Endothelial cell of umbilical vein (primary cell): ENCODE measurements at regions not wholly inside any gene's neighbourhood (a gene's known extent, or its start where the extent isn't known, plus 50 kb on each side); places are given as distances from the start of the nearest gene placed in this dataset.

Experiments
- EZH2 ChIP-seq: IDR thresholded peaks from 2 replicates; pipeline ENCODE4 v1.6.1; 2012; ENCODE audit warnings: borderline replicate concordance, low read depth, mild to moderate bottlenecking, moderate library complexity, low read length, inconsistent platforms; ENCODE audit not compliant: severe bottlenecking
- FOS ChIP-seq: IDR thresholded peaks from 2 replicates; pipeline ENCODE4 v1.6.1; 2011; ENCODE audit warnings: mild to moderate bottlenecking, low read length, moderate library complexity, borderline replicate concordance; ENCODE audit not compliant: insufficient read depth
- GATA2 ChIP-seq: IDR thresholded peaks from 2 replicates; pipeline ENCODE4 v1.7.0; 2011; ENCODE audit warnings: low read depth, mild to moderate bottlenecking, moderate library complexity, mixed read lengths, low read length; ENCODE audit not compliant: insufficient read length, insufficient read depth
- MYC ChIP-seq: IDR thresholded peaks from one replicate; pipeline ENCODE4 v1.6.1; 2011; ENCODE audit warnings: mild to moderate bottlenecking, low read depth, low read length
- POLR2A ChIP-seq: IDR thresholded peaks from 2 replicates; pipeline ENCODE4 v1.6.1; 2012; ENCODE audit warnings: low read depth, mild to moderate bottlenecking, control low read depth, low read length
- POLR2AphosphoS5 ChIP-seq: IDR thresholded peaks from 2 replicates; pipeline ENCODE4 v1.6.1; 2012; ENCODE audit warnings: low read depth, mild to moderate bottlenecking, control low read depth, low read length, moderate library complexity; ENCODE audit not compliant: insufficient read depth
- TF ChIP-seq, protein P1 (sequence below), 2 donors: IDR thresholded peaks; 1 replicate in 1 of 2; 2 replicates in 1 of 2; pipeline ENCODE4 v1.5.1; 2011; ENCODE audit warnings: low read length in 2 of 2, mild to moderate bottlenecking in 2 of 2, moderate library complexity in 2 of 2, control low read depth in 1 of 2, inconsistent platforms in 1 of 2, low read depth in 1 of 2; ENCODE audit not compliant: insufficient read depth in 1 of 2; ENCODE audit errors: extremely low read depth in 1 of 2
- TF ChIP-seq, protein P2 (sequence below): IDR thresholded peaks from 2 replicates; pipeline ENCODE4 v1.6.1; 2011; ENCODE audit not compliant: insufficient read depth, insufficient read length

DNA sequence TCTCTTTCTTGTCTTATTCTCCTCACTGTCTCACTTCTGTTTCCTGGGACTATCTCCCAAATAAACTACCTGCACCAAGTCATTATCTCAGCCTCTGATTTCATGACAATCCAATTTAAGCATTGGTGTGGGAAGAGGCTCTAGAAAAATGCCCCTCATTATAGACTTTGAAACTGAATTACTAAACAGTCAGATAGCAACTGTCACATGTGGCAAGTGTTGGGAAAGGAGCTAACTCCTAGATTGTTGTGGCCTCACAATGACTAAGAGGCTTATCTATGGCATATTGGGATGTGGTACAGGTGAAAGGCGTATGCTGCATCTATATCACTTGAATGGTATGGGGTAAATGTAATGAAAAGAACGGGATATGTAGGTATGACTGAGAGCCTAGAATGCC is 103.5 kb upstream of the CCDC54 start:
- no peak for TF ChIP-seq EZH2
- TF ChIP-seq POLR2AphosphoS5, result no peak
- no peak for TF ChIP-seq POLR2A
- TF ChIP-seq GATA2, result no peak
- TF ChIP-seq, protein P1, sequence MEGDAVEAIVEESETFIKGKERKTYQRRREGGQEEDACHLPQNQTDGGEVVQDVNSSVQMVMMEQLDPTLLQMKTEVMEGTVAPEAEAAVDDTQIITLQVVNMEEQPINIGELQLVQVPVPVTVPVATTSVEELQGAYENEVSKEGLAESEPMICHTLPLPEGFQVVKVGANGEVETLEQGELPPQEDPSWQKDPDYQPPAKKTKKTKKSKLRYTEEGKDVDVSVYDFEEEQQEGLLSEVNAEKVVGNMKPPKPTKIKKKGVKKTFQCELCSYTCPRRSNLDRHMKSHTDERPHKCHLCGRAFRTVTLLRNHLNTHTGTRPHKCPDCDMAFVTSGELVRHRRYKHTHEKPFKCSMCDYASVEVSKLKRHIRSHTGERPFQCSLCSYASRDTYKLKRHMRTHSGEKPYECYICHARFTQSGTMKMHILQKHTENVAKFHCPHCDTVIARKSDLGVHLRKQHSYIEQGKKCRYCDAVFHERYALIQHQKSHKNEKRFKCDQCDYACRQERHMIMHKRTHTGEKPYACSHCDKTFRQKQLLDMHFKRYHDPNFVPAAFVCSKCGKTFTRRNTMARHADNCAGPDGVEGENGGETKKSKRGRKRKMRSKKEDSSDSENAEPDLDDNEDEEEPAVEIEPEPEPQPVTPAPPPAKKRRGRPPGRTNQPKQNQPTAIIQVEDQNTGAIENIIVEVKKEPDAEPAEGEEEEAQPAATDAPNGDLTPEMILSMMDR (IDR thresholded peaks at IDR 0.05; ENCODE audit: extremely low read depth in 1 of 2, insufficient read depth in 1 of 2, low read depth in 1 of 2, low read length in 2 of 2), result no peak
- TF ChIP-seq, protein P2, sequence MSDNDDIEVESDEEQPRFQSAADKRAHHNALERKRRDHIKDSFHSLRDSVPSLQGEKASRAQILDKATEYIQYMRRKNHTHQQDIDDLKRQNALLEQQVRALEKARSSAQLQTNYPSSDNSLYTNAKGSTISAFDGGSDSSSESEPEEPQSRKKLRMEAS, result no peak
- no peak for TF ChIP-seq MYC
- TF ChIP-seq FOS, result no peak
